ENCODE measurements at regions not wholly inside any gene's neighbourhood (a gene's known extent, or its start where the extent isn't known, plus 50 kb on each side); places are given as distances from the start of the nearest gene placed in this dataset.

- no peak for DNase-seq
Measured at GRCh38 chr2:216320852-216321251, 51.4 kb downstream of the MARCHF4 start.

GRCh38 chr2:216319771-216320170 lies 52.5 kb downstream of the MARCHF4 start:
- DNase-seq, result no peak

GRCh38 chr2:216318521-216318874 lies 53.8 kb downstream of the MARCHF4 start:
- peak in 1 of 3 experiments; percentile 22 for DNase-seq

GRCh38 chr2:216317831-216318520 lies 54.3 kb downstream of the MARCHF4 start:
- DNase-seq, result no peak

- no peak for DNase-seq
Measured at GRCh38 chr2:216316743-216317142, 55.5 kb downstream of the MARCHF4 start.

GRCh38 chr2:216315802-216316603 lies 56.3 kb downstream of the MARCHF4 start:
- DNase-seq, result peak in 2 of 3 experiments; percentile 54 to 76

GRCh38 chr2:216312441-216312840 lies 59.8 kb downstream of the MARCHF4 start:
- DNase-seq, result no peak

- peak; percentile 51 to 80 (median 58) for DNase-seq
Measured at GRCh38 chr2:216308576-216308975, 63.7 kb downstream of the MARCHF4 start.

- DNase-seq, result no peak
Measured at GRCh38 chr2:216307496-216307895, 64.8 kb downstream of the MARCHF4 start.

GRCh38 chr2:216306868-216307267 lies 65.4 kb downstream of the MARCHF4 start:
- no peak for DNase-seq

GRCh38 chr2:216305574-216305973 lies 66.7 kb downstream of the MARCHF4 start:
- no peak for DNase-seq

- no peak for DNase-seq
Measured at GRCh38 chr2:216302981-216303676, 69.2 kb downstream of the MARCHF4 start.

- no peak for DNase-seq
Measured at GRCh38 chr2:216300906-216301305, 71.4 kb downstream of the MARCHF4 start.

GRCh38 chr2:216299588-216299987 lies 72.7 kb downstream of the MARCHF4 start:
- no peak for DNase-seq

- DNase-seq, result no peak
Measured at GRCh38 chr2:216298719-216299495, 73.4 kb downstream of the MARCHF4 start.

- no peak for DNase-seq
Measured at GRCh38 chr2:216296856-216297255, 75.4 kb downstream of the MARCHF4 start.

- peak in 1 of 3 experiments; percentile 13 for DNase-seq
Measured at GRCh38 chr2:216294305-216294704, 78.0 kb downstream of the MARCHF4 start.

GRCh38 chr2:216293883-216294282 lies 78.4 kb downstream of the MARCHF4 start:
- DNase-seq, result peak in 1 of 3 experiments; percentile 13

- peak in 1 of 3 experiments; percentile 6 for DNase-seq
Measured at GRCh38 chr2:216292886-216293301, 79.4 kb downstream of the MARCHF4 start.

GRCh38 chr2:216292475-216292874 lies 79.8 kb downstream of the MARCHF4 start:
- DNase-seq, result no peak

GRCh38 chr2:216289470-216289869 lies 82.8 kb downstream of the MARCHF4 start:
- peak in 1 of 3 experiments; percentile 28 for DNase-seq

- peak in 1 of 3 experiments; percentile 18 for DNase-seq
Measured at GRCh38 chr2:216287251-216287650, 85.0 kb downstream of the MARCHF4 start.

Measured in NCI-H1417 (cell line).